ENCODE measurements at regions not wholly inside any gene's neighbourhood (a gene's known extent, or its start where the extent isn't known, plus 50 kb on each side); places are given as distances from the start of the nearest gene placed in this dataset.

- TF ChIP-seq CTCF (IDR thresholded peaks at IDR 0.05) = no peak
- no peak for TF ChIP-seq POLR2A (IDR thresholded peaks at IDR 0.05)
Observed at GRCh38 chr18:28284132-28284531, 107.2 kb upstream of the CDH2 start.

Measured in uterus (tissue), 2 donors.